H1 (cell line): ENCODE measurements at regions not wholly inside any gene's neighbourhood (a gene's known extent, or its start where the extent isn't known, plus 50 kb on each side); places are given as distances from the start of the nearest gene placed in this dataset.

Source experiments
- CTCF ChIP-seq, 3 experiments: IDR thresholded peaks; 1 replicate in 2 of 3; 2 replicates in 1 of 3; pipeline versions ENCODE4 v1.5.1 to v1.6.1; 2011; ENCODE audit warnings: low read length in 3 of 3, mild to moderate bottlenecking in 3 of 3, inconsistent platforms in 2 of 3, low read depth in 1 of 3, moderate library complexity in 1 of 3; ENCODE audit not compliant: insufficient read depth in 1 of 3; ENCODE audit errors: control extremely low read depth in 1 of 3
- EZH2 ChIP-seq: fragments of 200-600 bp; sonication (generic); IDR thresholded peaks from 2 replicates; pipeline ENCODE4 v1.7.1; 2012; ENCODE audit warnings: low read depth, mild to moderate bottlenecking, moderate library complexity, low read length, inconsistent platforms; ENCODE audit not compliant: severe bottlenecking
- POLR2A ChIP-seq, 2 experiments: IDR thresholded peaks; 1 replicate in 1 of 2; 2 replicates in 1 of 2; pipeline ENCODE4 v1.6.1; 2011; ENCODE audit warnings: low read depth in 2 of 2, low read length in 2 of 2, mild to moderate bottlenecking in 2 of 2; ENCODE audit errors: control extremely low read depth in 1 of 2
- TAF1 ChIP-seq: IDR thresholded peaks from 2 replicates; pipeline ENCODE4 v1.6.1; 2011; ENCODE audit warnings: mild to moderate bottlenecking, low read depth, low read length

DNA sequence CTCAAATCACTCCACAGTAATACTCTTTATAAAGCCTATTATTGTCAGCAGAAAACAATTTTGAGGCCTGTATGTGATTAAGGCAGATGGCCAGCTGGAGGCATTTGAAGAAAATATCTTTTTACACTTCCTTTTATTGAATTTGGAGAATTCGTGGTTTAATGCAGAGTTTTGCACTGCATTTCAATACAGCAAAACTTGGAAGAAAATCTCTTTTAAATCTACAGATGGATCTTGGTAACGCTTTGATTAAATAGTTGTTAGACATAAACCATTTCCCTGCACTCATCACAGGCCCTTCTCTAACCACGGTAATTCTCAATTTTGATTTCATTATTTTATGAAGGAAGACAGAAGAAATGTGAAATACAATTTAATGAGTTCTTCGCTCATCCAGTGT, 185.7 kb downstream of the RFC3 start:
- TF ChIP-seq EZH2, result no peak
- TF ChIP-seq CTCF (IDR thresholded peaks at IDR 0.05; ENCODE audit: control extremely low read depth in 1 of 3, insufficient read depth in 1 of 3, low read depth in 1 of 3, low read length in 3 of 3), result no peak
- TF ChIP-seq POLR2A (IDR thresholded peaks at IDR 0.05; ENCODE audit: control extremely low read depth in 1 of 2, low read depth in 2 of 2, low read length in 2 of 2), result no peak
- no peak for TF ChIP-seq TAF1
